Activated T-helper 2 cell treated with anti-CD3 and anti-CD28 coated beads, Interferon-gamma antibody, Interleukin-2, Interleukin-4, amounts not matched to agents 10 μg/mL and 5 μg/mL and 100 μg/mL, durations not matched to agents 14 hours and 24 hours and 36 hours (primary cell): ENCODE measurements at regions not wholly inside any gene's neighbourhood (a gene's known extent, or its start where the extent isn't known, plus 50 kb on each side); places are given as distances from the start of the nearest gene placed in this dataset.
A peak's percentile ranks its signal among the peaks of the same experiment; 100 is the strongest.

Source experiments
- DNase-seq: peaks from one replicate; pipeline ENCODE4 v3.0.0; 2021; ENCODE audit warnings: low spot score
- H3K27ac Mint-ChIP-seq: one replicate; pipeline ENCODE4 v1.8.0; 2021; ENCODE audit warnings: mixed read lengths
- H3K27me3 Mint-ChIP-seq: one replicate; pipeline ENCODE4 v1.8.0; 2021; ENCODE audit warnings: low read depth, mixed read lengths
- H3K36me3 Mint-ChIP-seq: one replicate; pipeline ENCODE4 v1.8.0; 2021; ENCODE audit warnings: low read depth, mixed read lengths
- H3K4me1 Mint-ChIP-seq: one replicate; pipeline ENCODE4 v1.8.0; 2021; ENCODE audit warnings: low read depth, mixed read lengths
- H3K4me3 Mint-ChIP-seq: one replicate; pipeline ENCODE4 v1.8.0; 2021; ENCODE audit warnings: low read depth, mild to moderate bottlenecking, moderate library complexity, mixed read lengths
- H3K9me3 Mint-ChIP-seq: one replicate; pipeline ENCODE4 v1.8.0; 2021; ENCODE audit warnings: mixed read lengths
- intact Hi-C: fragments of 100-400 bp; cut with micrococcal nuclease; formaldehyde crosslinking; loops from one replicate; pipeline ENCODE4 v1.15.1; 2023

GRCh38 chr16:6674071-6674470 is 658.6 kb upstream of the RBFOX1 start:
- no peaks in the 10 kb centered on the region for H3K36me3 Mint-ChIP-seq
- no peak overlapping the region for H3K27ac Mint-ChIP-seq
- DNase-seq = no peak
- peaks cover 26% of the 10 kb centered on the region for H3K9me3 Mint-ChIP-seq
- no peaks in the 10 kb centered on the region for H3K4me1 Mint-ChIP-seq
- no peak overlapping the region for H3K4me3 Mint-ChIP-seq
- H3K27me3 Mint-ChIP-seq = no peaks in the 10 kb centered on the region
- intact Hi-C loops = no loop called here

DNA sequence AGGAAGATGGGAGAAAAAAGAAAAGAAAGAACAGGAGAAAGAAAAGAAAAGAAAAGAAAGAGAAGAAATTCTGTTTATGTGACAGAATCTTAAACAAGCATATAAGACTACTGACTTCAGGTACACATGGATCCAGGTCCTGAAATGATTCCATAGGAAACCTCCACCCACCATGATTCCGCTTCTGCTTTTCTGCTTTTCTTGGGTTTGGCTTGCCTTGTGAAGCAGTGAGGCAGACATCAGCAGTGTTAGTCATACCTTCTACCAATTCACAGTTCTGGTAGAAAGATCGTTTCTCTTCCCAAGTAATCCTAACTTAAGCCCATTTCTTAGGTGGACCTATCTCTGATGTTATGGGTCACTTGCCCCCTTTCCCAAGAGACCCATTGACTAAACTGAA is 660.1 kb upstream of the RBFOX1 start:
- Mint-ChIP-seq H3K27ac (no peak overlapping the region), H3K4me1 (no peaks in the 10 kb centered on the region), H3K36me3 (no peaks in the 10 kb centered on the region), H3K4me3 (no peak overlapping the region), H3K9me3 (peaks cover 26% of the 10 kb centered on the region), H3K27me3 (no peaks in the 10 kb centered on the region)
- intact Hi-C loops = no loop called here
- DNase-seq = no peak

DNA sequence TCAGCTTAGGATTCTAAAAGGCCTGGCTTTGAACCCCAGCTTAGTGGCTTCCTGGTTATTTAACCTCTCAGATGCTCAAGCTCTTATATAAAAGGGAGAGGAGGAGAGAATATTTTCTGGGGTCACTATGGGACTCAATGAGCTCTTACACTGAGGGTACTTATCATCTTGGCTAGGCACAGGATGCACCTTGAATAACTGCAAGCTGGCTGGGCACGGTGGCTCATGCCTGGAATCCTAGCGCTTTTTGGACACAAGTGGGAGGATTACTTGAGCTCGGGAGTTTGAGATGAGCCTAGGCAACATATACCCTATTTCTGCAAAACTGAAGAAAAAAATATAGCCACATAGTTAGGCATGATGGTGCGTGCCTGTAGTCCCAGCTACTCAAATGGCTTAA is 665.3 kb upstream of the RBFOX1 start:
- intact Hi-C loops = no loop called here
- Mint-ChIP-seq H3K4me1 (no peaks in the 10 kb centered on the region), H3K9me3 (peaks cover 18% of the 10 kb centered on the region), H3K4me3 (no peak overlapping the region), H3K36me3 (no peaks in the 10 kb centered on the region), H3K27ac (no peak overlapping the region), H3K27me3 (no peaks in the 10 kb centered on the region)
- no peak for DNase-seq

GRCh38 chr16:6665126-6665525 is 667.5 kb upstream of the RBFOX1 start:
- no peaks in the 10 kb centered on the region for H3K4me1 Mint-ChIP-seq

DNA sequence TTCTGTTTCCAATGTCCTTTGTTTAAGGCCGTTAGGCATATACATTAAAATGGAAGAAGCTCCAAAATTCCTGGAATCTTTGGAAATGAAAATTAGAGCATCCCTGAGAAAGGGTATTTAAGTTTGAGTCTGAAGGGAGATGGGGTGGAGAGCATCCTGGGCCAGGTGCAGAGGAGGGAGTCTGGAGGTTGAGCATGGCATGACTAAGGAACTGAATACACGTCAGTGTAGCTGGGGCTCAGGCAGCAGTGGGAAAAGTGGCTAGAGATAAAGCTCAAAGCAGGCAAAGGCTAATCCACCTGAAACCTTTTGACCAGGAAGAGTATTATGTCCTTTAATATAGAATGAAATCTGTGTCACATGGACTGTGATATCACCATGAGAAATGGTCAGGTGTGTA is 669.0 kb upstream of the RBFOX1 start:
- H3K27me3 Mint-ChIP-seq = no peaks in the 10 kb centered on the region
- H3K27ac Mint-ChIP-seq = no peak overlapping the region
- H3K4me3 Mint-ChIP-seq = no peak overlapping the region

More at GRCh38 chr16:6665126-6665525, 667.5 kb upstream of the RBFOX1 start:
- no peak overlapping the region for H3K4me3 Mint-ChIP-seq
- no peak for DNase-seq
- H3K9me3 Mint-ChIP-seq = peaks cover 13% of the 10 kb centered on the region
- H3K36me3 Mint-ChIP-seq = no peaks in the 10 kb centered on the region
- H3K27me3 Mint-ChIP-seq = no peaks in the 10 kb centered on the region
- intact Hi-C loops = no loop called here
- H3K27ac Mint-ChIP-seq = no peak overlapping the region

GRCh38 chr16:6656760-6657159 is 675.9 kb upstream of the RBFOX1 start:
- H3K4me3 Mint-ChIP-seq = no peak overlapping the region
- H3K36me3 Mint-ChIP-seq = no peaks in the 10 kb centered on the region
- no peaks in the 10 kb centered on the region for H3K4me1 Mint-ChIP-seq
- H3K27ac Mint-ChIP-seq = no peak overlapping the region
- DNase-seq = no peak
- intact Hi-C loops = no loop called here
- no peaks in the 10 kb centered on the region for H3K27me3 Mint-ChIP-seq
- H3K9me3 Mint-ChIP-seq = peaks cover 15% of the 10 kb centered on the region

More for the DNA sequence above, 669.0 kb upstream of the RBFOX1 start:
- peaks cover 9% of the 10 kb centered on the region for H3K9me3 Mint-ChIP-seq
- intact Hi-C loops = no loop called here
- no peaks in the 10 kb centered on the region for H3K4me1 Mint-ChIP-seq
- H3K36me3 Mint-ChIP-seq = no peaks in the 10 kb centered on the region
- no peak for DNase-seq

DNA sequence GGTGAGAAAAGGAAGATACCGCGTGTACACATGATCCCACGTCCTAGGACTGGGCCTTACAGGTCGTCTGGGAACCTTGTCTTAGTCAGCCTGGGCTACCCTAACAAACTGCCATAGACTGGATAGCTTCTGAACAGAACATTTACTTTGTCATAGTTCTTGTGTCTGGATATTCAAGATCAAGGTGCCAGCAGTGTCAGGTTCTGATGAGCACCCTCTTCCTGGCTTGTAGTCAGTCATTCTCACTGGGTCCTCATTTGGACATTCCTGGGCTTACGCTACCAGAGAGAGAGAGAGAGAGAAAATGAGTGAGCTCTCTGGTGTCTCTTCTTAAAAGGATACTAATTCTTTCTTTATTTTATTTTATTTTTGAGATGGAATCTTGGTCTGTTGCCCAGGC is 685.8 kb upstream of the RBFOX1 start:
- H3K27ac Mint-ChIP-seq = no peak overlapping the region
- peaks cover 2% of the 10 kb centered on the region for H3K27me3 Mint-ChIP-seq
- no peak for DNase-seq
- no peaks in the 10 kb centered on the region for H3K9me3 Mint-ChIP-seq
- peaks cover 3% of the 10 kb centered on the region for H3K4me1 Mint-ChIP-seq
- H3K4me3 Mint-ChIP-seq = no peak overlapping the region
- intact Hi-C loops = no loop called here
- H3K36me3 Mint-ChIP-seq = no peaks in the 10 kb centered on the region

GRCh38 chr16:6645768-6646568 is 686.7 kb upstream of the RBFOX1 start:
- Mint-ChIP-seq H3K27ac (no peak overlapping the region), H3K9me3 (no peaks in the 10 kb centered on the region), H3K4me3 (no peak overlapping the region), H3K36me3 (no peaks in the 10 kb centered on the region), H3K4me1 (peaks cover 3% of the 10 kb centered on the region), H3K27me3 (peaks cover 2% of the 10 kb centered on the region)
- intact Hi-C loops = no loop called here
- DNase-seq = no peak

DNA sequence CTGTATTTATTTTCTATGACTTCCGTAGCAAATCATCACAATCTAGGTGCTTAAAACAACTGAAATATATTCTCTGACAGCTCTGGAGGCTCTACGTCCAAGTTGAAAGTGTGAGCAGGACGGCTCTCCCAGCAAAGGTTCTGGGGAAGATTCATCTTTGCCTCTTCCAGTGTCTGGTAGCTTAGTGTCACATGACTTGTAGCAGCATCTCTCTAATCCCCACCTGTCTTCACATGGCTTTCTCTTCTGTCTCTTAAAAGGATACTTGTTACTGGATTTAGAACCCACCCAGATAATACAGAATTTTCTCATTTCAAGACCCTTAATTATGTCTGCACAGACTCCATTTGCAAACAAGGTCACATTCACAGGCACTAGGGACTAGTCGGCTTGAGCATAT is 687.7 kb upstream of the RBFOX1 start:
- intact Hi-C loops = no loop called here
- Mint-ChIP-seq H3K27ac (no peak overlapping the region), H3K36me3 (no peaks in the 10 kb centered on the region), H3K4me3 (no peak overlapping the region), H3K4me1 (peaks cover 3% of the 10 kb centered on the region), H3K27me3 (peaks cover 2% of the 10 kb centered on the region), H3K9me3 (no peaks in the 10 kb centered on the region)
- no peak for DNase-seq

GRCh38 chr16:6643080-6643686 is 689.5 kb upstream of the RBFOX1 start:
- Mint-ChIP-seq H3K4me1 (peaks cover 3% of the 10 kb centered on the region), H3K27ac (no peak overlapping the region), H3K27me3 (peaks cover 2% of the 10 kb centered on the region), H3K4me3 (no peak overlapping the region), H3K36me3 (no peaks in the 10 kb centered on the region), H3K9me3 (no peaks in the 10 kb centered on the region)
- intact Hi-C loops = no loop called here
- peak; percentile 11 for DNase-seq

GRCh38 chr16:6642271-6642670 is 690.4 kb upstream of the RBFOX1 start:
- Mint-ChIP-seq H3K36me3 (no peaks in the 10 kb centered on the region), H3K9me3 (no peaks in the 10 kb centered on the region), H3K4me3 (no peak overlapping the region), H3K4me1 (peaks cover 3% of the 10 kb centered on the region), H3K27ac (no peak overlapping the region), H3K27me3 (peaks cover 2% of the 10 kb centered on the region)
- intact Hi-C loops = no loop called here
- no peak for DNase-seq

DNA sequence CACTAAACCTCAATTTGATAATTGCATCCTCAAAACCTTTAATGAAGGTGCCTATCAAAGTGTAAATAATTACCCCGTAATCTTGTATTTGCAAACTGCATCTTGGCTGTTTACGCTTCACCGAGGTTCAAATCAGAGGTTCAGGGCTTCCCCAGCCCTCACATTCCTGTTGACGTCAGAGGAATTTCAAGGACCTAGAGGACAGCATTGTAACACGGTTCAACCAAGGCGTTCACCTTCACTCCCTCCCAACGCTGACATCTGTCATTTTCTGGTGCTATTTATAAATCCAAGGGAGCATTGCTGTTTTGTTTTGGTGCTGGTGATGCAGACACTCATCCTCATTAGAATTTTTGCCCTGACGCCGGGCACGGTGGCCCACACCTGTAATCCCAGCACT is 691.6 kb upstream of the RBFOX1 start:
- no peaks in the 10 kb centered on the region for H3K36me3 Mint-ChIP-seq
- no peak for DNase-seq
- H3K4me1 Mint-ChIP-seq = peaks cover 3% of the 10 kb centered on the region
- peaks cover 2% of the 10 kb centered on the region for H3K27me3 Mint-ChIP-seq
- intact Hi-C loops = no loop called here
- H3K27ac Mint-ChIP-seq = no peak overlapping the region
- no peaks in the 10 kb centered on the region for H3K9me3 Mint-ChIP-seq
- H3K4me3 Mint-ChIP-seq = no peak overlapping the region

DNA sequence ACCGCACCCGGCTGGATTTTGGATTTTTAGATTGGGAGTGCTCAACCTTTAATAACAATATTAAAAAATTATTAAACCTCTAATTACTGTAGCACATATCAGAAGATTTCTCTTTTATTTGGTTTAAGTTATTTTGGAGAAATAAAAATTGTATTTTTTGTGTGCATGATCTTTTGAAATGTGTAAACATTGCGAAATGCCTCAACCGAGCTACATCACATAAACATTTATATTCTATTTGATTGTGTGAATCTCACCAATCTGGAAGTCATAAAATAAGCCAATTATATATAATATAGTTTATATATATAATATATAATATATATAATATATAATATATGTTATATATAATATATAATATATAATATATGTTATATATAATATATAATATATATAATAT is 696.2 kb upstream of the RBFOX1 start:
- no peak overlapping the region for H3K27ac Mint-ChIP-seq
- no peaks in the 10 kb centered on the region for H3K9me3 Mint-ChIP-seq
- H3K27me3 Mint-ChIP-seq = no peaks in the 10 kb centered on the region
- intact Hi-C loops = no loop called here
- no peaks in the 10 kb centered on the region for H3K36me3 Mint-ChIP-seq
- H3K4me3 Mint-ChIP-seq = no peak overlapping the region
- H3K4me1 Mint-ChIP-seq = no peaks in the 10 kb centered on the region
- DNase-seq = no peak
